SK-N-SH (cell line): ENCODE measurements at regions not wholly inside any gene's neighbourhood (a gene's known extent, or its start where the extent isn't known, plus 50 kb on each side); places are given as distances from the start of the nearest gene placed in this dataset.

ENCODE experiments used
- CHD2 ChIP-seq: fragments of 150-350 bp; IDR thresholded peaks from 2 replicates; pipeline ENCODE4 v1.6.1; 2018; ENCODE audit warnings: low read length; ENCODE audit not compliant: partially characterized antibody
- CTCF ChIP-seq: fragments of 200-600 bp; sonication (generic); IDR thresholded peaks from 2 replicates; pipeline ENCODE4 v1.6.1; 2017; ENCODE audit warnings: antibody characterized with exemption, mild to moderate bottlenecking, moderate library complexity
- ELF1 ChIP-seq: IDR thresholded peaks from 2 replicates; pipeline ENCODE4 v1.4.0; 2012
- EP300 ChIP-seq, 2 experiments: IDR thresholded peaks; 2 replicates each; pipeline versions ENCODE4 v1.4.0 to v1.6.1; 2012; ENCODE audit warnings: borderline replicate concordance in 1 of 2, low read depth in 1 of 2, low read length in 1 of 2
- JUND ChIP-seq: IDR thresholded peaks from 2 replicates; pipeline ENCODE4 v1.4.0; 2012
- POLR2AphosphoS5 ChIP-seq: IDR thresholded peaks from 2 replicates; pipeline ENCODE4 v1.6.1; 2012; ENCODE audit warnings: low read depth, low read length
- TCF12 ChIP-seq: IDR thresholded peaks from 2 replicates; pipeline ENCODE4 v1.4.0; 2012
- USF1 ChIP-seq: IDR thresholded peaks from 2 replicates; pipeline ENCODE4 v1.4.0; 2012; ENCODE audit warnings: low read depth, borderline replicate concordance
- USF2 ChIP-seq: fragments of 150-350 bp; IDR thresholded peaks from 2 replicates; pipeline ENCODE4 v1.6.1; 2017; ENCODE audit warnings: antibody characterized with exemption, low read length, low read depth, borderline replicate concordance
- TF ChIP-seq, protein P1 (sequence below): IDR thresholded peaks from 2 replicates; pipeline ENCODE4; 2012

- TF ChIP-seq ELF1 (no peak), EP300 (IDR thresholded peaks at IDR 0.05; ENCODE audit: borderline replicate concordance in 1 of 2, low read depth in 1 of 2, low read length in 1 of 2) (no peak), CTCF (no peak), POLR2AphosphoS5 (no peak), CHD2 (no peak), JUND (no peak), USF2 (no peak), USF1 (no peak), TCF12 (no peak)
- TF ChIP-seq, protein P1, sequence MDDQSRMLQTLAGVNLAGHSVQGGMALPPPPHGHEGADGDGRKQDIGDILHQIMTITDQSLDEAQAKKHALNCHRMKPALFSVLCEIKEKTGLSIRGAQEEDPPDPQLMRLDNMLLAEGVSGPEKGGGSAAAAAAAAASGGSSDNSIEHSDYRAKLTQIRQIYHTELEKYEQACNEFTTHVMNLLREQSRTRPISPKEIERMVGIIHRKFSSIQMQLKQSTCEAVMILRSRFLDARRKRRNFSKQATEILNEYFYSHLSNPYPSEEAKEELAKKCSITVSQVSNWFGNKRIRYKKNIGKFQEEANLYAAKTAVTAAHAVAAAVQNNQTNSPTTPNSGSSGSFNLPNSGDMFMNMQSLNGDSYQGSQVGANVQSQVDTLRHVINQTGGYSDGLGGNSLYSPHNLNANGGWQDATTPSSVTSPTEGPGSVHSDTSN, result no peak
Observed at GRCh38 chr4:75321484-75321883, 192.7 kb downstream of the RCHY1 start.
